HG03097 (cell line): ENCODE measurements at regions not wholly inside any gene's neighbourhood (a gene's known extent, or its start where the extent isn't known, plus 50 kb on each side); places are given as distances from the start of the nearest gene placed in this dataset.

Source experiments
- ATAC-seq: cut with Tn5 transposase; IDR thresholded peaks from one replicate; pipeline ENCODE4 v1.9.1; 2021; ENCODE audit not compliant: unreplicated experiment, low FRiP score

- ATAC-seq, result no peak
These were observed 351.1 kb upstream of the TLE4 start for GRCh38 chr9:79220666-79221065.

GRCh38 chr9:79221084-79221483 lies 350.7 kb upstream of the TLE4 start:
- no peak for ATAC-seq

DNA sequence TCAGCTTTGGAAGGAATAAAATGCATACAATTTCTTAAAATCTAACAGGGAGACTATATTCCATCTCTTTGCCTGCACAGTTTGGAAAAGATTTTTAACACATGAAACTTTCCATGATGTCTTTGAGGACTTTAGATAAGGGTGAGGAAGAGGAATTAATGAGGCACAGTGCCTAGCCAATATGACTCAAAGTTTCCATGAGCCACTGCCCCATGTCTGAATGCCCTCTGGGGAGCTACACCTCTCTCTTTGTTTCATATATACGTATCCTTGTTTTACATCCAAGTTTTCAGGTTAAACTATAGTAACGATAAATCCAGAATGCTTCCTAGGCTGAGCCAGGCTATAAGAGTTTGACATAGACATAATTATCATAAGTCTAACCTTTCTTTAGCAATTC lies 349.3 kb upstream of the TLE4 start:
- ATAC-seq, result no peak

- ATAC-seq, result no peak
These were observed 346.9 kb upstream of the TLE4 start for GRCh38 chr9:79224672-79225433.

- ATAC-seq, result no peak
These were observed 338.2 kb upstream of the TLE4 start for GRCh38 chr9:79233542-79233941.

DNA sequence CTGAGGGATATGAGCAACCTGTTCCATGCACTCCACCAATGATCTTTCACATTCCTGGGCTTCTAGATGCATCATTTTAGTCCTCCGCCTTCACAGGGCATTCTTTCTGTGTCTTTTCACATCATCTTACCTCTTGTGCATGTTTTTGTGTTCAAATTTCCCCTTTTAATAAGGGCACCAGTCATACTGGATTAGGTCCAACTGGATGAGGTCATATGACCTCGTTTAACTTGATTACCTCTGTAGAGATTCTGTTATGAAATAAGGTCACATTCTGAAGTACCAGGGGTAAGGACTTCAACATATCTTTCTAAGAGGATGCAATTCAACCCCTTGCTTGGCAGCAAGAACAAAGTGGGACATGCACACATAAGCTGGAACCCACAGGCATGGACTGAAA lies 335.3 kb upstream of the TLE4 start:
- no peak for ATAC-seq

DNA sequence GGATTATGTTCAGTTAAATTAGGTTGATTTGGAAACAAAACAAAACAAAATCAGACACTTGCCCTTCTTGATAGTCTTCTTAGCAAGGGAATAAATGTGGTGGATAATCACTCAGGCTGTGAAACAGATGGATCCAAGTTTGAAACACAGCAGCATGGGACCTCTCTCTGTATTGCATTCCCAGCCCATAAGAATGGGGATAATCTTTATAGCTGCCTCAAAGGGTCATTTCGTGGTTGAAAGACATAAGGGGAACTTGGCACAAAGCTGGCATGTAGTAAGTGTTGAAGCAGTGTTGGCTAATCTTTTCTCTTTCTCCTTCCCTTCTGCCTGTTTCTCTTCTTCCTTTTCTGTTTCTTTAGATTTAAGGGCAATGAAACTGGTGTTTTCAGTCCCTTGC lies 333.9 kb upstream of the TLE4 start:
- ATAC-seq, result no peak

GRCh38 chr9:79240774-79241173 lies 331.0 kb upstream of the TLE4 start:
- no peak for ATAC-seq

DNA sequence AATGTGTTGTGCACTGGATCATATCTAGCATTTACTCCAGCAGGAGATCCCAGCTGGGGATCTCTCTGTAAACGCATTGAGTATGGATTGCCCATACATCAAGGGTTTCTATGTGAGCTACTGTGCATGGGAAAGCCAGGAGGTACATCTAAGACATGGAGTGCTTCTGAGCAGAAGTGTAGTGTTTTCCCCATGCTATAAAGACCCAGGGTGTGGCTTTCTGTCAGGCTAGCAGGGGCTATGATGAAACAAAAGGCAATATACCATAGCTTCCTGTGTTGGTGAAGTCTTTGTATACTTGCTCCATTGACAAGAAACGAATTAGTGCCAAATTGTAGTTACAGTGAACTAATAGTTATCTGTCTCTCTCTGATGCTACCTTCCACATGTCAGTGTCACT lies 329.3 kb upstream of the TLE4 start:
- ATAC-seq, result no peak

DNA sequence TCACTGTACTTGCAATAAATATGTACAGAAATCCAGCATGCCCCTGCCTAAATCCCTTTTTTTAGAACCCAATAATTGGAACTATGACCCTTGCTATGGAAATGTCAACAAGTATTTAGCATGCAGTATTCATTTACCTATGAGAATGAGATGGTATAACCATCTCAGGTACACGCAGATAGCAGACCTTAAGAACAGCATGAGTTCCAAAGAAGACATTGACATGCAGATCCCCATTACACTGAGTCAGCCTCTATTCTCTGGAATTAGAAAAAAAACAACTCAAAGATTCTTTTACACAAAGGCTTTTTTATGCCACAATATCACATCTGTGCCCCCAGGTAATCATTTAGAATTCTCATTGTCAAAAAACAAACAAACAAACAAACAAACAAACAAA lies 325.6 kb upstream of the TLE4 start:
- ATAC-seq, result no peak

GRCh38 chr9:79247021-79247420 lies 324.7 kb upstream of the TLE4 start:
- no peak for ATAC-seq

DNA sequence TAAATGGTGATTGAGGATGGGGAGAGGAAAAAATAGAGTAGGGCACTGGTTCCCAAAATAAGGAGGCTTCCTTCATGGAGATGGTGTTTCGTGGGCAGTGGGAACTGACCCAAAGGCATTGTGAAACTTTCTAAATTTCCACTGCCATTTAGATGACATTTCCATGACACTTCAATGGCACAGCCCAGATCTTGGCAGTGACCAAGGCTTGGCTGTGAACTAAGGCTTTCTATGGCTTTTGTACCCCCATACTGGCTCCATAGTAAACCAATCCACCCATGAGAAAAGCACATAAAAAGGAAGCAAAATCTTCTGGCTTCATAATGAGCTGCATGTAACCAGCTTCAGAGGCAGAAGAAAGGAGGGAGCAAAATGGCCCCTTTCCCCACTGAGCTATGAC lies 321.0 kb upstream of the TLE4 start:
- ATAC-seq, result no peak

DNA sequence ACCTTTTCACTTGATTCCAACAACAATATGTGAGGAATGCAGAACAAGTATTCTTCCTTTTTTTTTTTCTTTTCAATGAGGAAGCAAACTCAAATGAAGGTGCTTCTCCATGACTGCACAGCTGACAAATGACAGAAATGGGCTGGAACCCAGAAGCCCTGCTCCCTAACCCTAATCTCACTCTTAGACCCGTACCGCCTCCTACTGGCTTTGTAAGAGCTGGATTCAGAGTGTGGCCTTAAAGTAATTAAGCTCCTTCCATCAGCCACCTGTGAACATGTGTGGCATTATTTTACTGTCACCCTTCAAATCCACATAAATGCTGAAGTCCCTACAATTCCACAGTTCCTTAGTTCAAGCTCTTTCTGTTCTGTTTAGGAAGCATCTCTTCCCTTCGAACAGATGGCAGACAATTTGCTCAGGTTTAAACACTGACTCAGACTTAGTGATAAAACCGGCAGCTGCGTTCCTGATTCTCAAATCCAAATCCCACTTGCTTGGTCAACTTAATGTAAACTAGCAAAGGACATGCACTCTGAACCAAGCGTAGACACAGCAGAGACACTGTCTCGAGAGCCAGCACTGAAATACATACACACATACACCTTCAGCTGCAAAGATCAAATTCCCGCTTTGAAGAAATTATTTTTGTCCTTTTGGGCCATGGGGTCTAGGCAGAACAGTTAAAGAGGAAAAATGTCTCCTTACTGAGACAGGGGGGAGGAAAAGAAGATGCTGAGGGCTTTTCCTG lies 316.7 kb upstream of the TLE4 start:
- no peak for ATAC-seq

- no peak for ATAC-seq
These were observed 316.0 kb upstream of the TLE4 start for GRCh38 chr9:79255651-79256260.

- no peak for ATAC-seq
These were observed 315.0 kb upstream of the TLE4 start for GRCh38 chr9:79256691-79257213.

DNA sequence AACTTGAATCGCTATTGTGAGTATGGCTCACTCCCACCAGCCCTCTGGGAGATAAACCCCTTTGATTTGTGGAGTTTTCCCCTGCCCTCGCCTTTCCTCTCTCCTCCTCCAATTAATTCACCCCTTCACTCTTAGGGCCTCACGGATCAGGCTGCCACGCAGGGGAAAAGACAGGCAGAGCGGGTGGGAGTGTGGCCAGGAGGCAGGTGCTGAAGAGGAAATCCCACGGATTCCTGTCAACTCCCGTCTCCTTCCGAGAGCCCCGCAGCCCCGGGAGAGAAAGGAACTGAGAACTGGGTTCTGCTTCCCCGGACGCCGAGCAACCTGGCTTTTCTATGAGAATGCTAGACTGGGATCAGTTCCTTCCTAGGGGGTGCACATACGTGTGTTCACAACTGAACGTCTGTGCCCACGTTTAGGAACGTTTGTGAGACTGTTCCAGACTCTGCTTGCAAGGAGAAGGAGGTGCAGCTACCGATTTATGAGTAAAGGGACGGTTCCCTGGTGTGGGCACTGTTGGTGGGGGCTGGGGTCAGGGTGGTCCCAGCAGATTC lies 314.5 kb upstream of the TLE4 start:
- ATAC-seq, result no peak

GRCh38 chr9:79257790-79258351 lies 313.9 kb upstream of the TLE4 start:
- no peak for ATAC-seq

DNA sequence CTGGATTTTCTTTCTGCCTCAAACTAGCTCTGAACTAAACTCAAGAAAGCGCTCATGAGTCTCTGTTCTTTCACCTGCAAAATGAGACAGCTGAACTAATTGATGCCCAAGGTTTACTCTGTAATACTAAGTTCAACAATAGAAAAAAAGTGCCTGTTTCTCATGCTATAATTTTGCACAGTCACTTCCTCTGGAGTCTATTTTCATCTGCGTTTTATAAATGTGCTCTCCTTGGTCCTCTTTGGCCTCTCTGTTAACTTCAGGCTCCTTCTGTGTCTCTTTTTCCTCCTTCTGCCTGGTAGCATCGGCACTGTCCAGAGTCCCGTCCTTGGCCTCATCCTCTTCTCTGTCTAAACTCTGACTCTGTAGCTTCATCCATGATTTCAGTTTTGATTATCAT lies 311.9 kb upstream of the TLE4 start:
- no peak for ATAC-seq

- ATAC-seq, result no peak
These were observed 308.1 kb upstream of the TLE4 start for GRCh38 chr9:79263628-79264027.

- no peak for ATAC-seq
These were observed 307.7 kb upstream of the TLE4 start for GRCh38 chr9:79264041-79264440.
